Suppressor macrophage (primary cell): ENCODE measurements at regions not wholly inside any gene's neighbourhood (a gene's known extent, or its start where the extent isn't known, plus 50 kb on each side); places are given as distances from the start of the nearest gene placed in this dataset.
A peak's percentile ranks its signal among the peaks of the same experiment; 100 is the strongest.
"Not testable (repeated sequence)": the region's sequence is repeated elsewhere in the genome, so short reads cannot be mapped to it uniquely, and the experiment has no call there.

Experiments used
- DNase-seq, 4 experiments: peaks; one replicate each; pipeline ENCODE4 v3.0.0-alpha.2; 2020 to 2022

- no peak for DNase-seq
Measured at GRCh38 chr17:6893382-6894205, 62.1 kb upstream of the TEKT1 start.

- peak; percentile 21 to 35 (median 28) for DNase-seq
Measured at GRCh38 chr17:6894206-6894528, 62.6 kb upstream of the TEKT1 start.

GRCh38 chr17:6901086-6901485, 69.6 kb upstream of the TEKT1 start:
- no peak for DNase-seq

- DNase-seq: no peak
Measured at GRCh38 chr17:6903326-6903900, 71.9 kb upstream of the TEKT1 start.

GRCh38 chr17:6908807-6909206, 77.3 kb upstream of the TEKT1 start:
- no peak for DNase-seq

- DNase-seq: peak; percentile 31 to 86 (median 58)
Measured at GRCh38 chr17:6910987-6911603, 79.6 kb upstream of the TEKT1 start.

- DNase-seq: peak in 3 of 4 experiments; percentile 39 to 47 (median 40)
Measured at GRCh38 chr17:6912110-6913051, 80.9 kb upstream of the TEKT1 start.

GRCh38 chr17:6913608-6914443, 82.0 kb upstream of the ALOX12 start:
- peak; percentile 66 to 84 (median 79) for DNase-seq

- DNase-seq: peak in 1 of 4 experiments; percentile 32
Measured at GRCh38 chr17:6914711-6915110, 81.1 kb upstream of the ALOX12 start.

- DNase-seq: no peak
Measured at GRCh38 chr17:6915620-6916019, 80.2 kb upstream of the ALOX12 start.

GRCh38 chr17:6919158-6919557, 76.7 kb upstream of the ALOX12 start:
- DNase-seq: no peak

- no peak for DNase-seq
Measured at GRCh38 chr17:6923385-6923784, 72.5 kb upstream of the ALOX12 start.

- DNase-seq: no peak
Measured at GRCh38 chr17:6924208-6924607, 71.6 kb upstream of the ALOX12 start.

- no peak for DNase-seq
Measured at GRCh38 chr17:6926667-6927066, 69.2 kb upstream of the ALOX12 start.

GRCh38 chr17:6927290-6928126, 68.3 kb upstream of the ALOX12 start:
- DNase-seq: peak in 2 of 4 experiments; percentile 51 to 60

GRCh38 chr17:6928193-6928592, 67.7 kb upstream of the ALOX12 start:
- DNase-seq: no peak

GRCh38 chr17:6930749-6931148, 65.1 kb upstream of the ALOX12 start:
- DNase-seq: no peak

GRCh38 chr17:6934544-6934943, 61.3 kb upstream of the ALOX12 start:
- not testable (repeated sequence) for DNase-seq

- DNase-seq: peak; percentile 48 to 70 (median 62)
Measured at GRCh38 chr17:6936370-6937028, 59.4 kb upstream of the ALOX12 start.

GRCh38 chr17:6938637-6939036, 57.2 kb upstream of the ALOX12 start:
- DNase-seq: no peak
